ENCODE measurements at regions not wholly inside any gene's neighbourhood (a gene's known extent, or its start where the extent isn't known, plus 50 kb on each side); places are given as distances from the start of the nearest gene placed in this dataset.

GRCh38 chr16:76748461-76749348, 442.3 kb upstream of the MON1B start:
- Histone ChIP-seq H3K4me1 (ENCODE audit: insufficient read depth) (peaks cover 5% of the 10 kb centered on the region), H3K36me3 (replicated peaks; ENCODE audit: insufficient read depth, low read depth) (no peaks in the 10 kb centered on the region), H3K79me2 (no peaks in the 10 kb centered on the region), H4K20me1 (ENCODE audit: insufficient read depth, poor library complexity, severe bottlenecking) (no peaks in the 10 kb centered on the region), H3K27me3 (no peaks in the 10 kb centered on the region), H3K4me3 (no peak overlapping the region), H2AFZ (no peak overlapping the region), H3K4me2 (no peak overlapping the region), H3K9me3 (ENCODE audit: low read depth) (no peaks in the 10 kb centered on the region), H3K27ac (no peak overlapping the region), H3K9me2 (replicated peaks; ENCODE audit: insufficient read depth) (no peaks in the 10 kb centered on the region)
- no peak for DNase-seq (ENCODE audit: low spot score)
- 67% methylated on average over 3 of the region's 3 CpGs for WGBS (ENCODE audit: low lambda C conversion rate, missing lambda C conversion rate)
- TF ChIP-seq EZH2phosphoT487 (IDR thresholded peaks at IDR 0.05; ENCODE audit: low read depth, severe bottlenecking, unreplicated experiment), result no peak

DNA sequence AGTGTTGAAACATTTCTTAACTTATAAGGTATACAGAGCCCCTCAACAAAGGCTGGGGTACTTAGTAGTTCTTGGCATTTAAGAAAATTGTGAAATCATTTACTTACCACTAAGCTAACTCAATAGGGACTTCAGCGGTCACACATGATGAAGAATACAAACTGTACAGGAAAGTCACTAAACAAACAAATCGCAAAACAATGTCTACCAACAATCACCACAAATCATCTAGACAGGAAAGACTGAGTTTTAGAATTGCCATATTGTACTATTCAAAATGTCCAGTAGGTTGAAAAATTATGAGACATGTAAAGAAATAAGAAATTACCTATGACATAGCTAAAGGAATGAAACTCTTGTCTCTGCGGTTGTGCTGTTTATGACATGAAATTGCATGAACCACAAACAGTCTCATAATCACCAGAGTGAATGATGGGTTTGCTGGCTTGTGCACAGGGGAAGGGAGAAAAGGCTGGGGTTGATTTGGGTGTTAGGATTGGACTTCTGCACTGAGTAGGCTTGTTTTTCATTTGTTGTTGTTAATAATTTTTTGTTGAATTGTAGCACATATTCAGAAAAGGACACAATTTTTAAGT, 441.1 kb upstream of the MON1B start:
- DNase-seq (ENCODE audit: low spot score), result no peak
- Histone ChIP-seq H3K4me1 (ENCODE audit: insufficient read depth) (peaks cover 5% of the 10 kb centered on the region), H3K4me3 (no peak overlapping the region), H3K79me2 (no peaks in the 10 kb centered on the region), H3K27me3 (no peaks in the 10 kb centered on the region), H3K36me3 (replicated peaks; ENCODE audit: insufficient read depth, low read depth) (no peaks in the 10 kb centered on the region), H4K20me1 (ENCODE audit: insufficient read depth, poor library complexity, severe bottlenecking) (no peaks in the 10 kb centered on the region), H3K4me2 (no peak overlapping the region), H3K9me2 (replicated peaks; ENCODE audit: insufficient read depth) (no peaks in the 10 kb centered on the region), H3K27ac (no peak overlapping the region), H2AFZ (no peak overlapping the region), H3K9me3 (ENCODE audit: low read depth) (no peaks in the 10 kb centered on the region)
- WGBS (ENCODE audit: low lambda C conversion rate, missing lambda C conversion rate), result 74% methylated on average over 3 of the region's 3 CpGs
- TF ChIP-seq EZH2phosphoT487 (IDR thresholded peaks at IDR 0.05; ENCODE audit: low read depth, severe bottlenecking, unreplicated experiment) (no peak), CTCF (IDR thresholded peaks at IDR 0.05; ENCODE audit: poor library complexity) (no peak), EZH2 (IDR thresholded peaks at IDR 0.05; ENCODE audit: borderline replicate concordance) (no peak)

- TF ChIP-seq EZH2phosphoT487 (IDR thresholded peaks at IDR 0.05; ENCODE audit: low read depth, severe bottlenecking, unreplicated experiment), result no peak
- no peak for TF ChIP-seq EZH2 (IDR thresholded peaks at IDR 0.05; ENCODE audit: borderline replicate concordance)
- TF ChIP-seq CTCF (IDR thresholded peaks at IDR 0.05; ENCODE audit: poor library complexity), result no peak
- no peaks in the 10 kb centered on the region for H3K9me3 ChIP-seq (ENCODE audit: low read depth)
- H3K27me3 ChIP-seq, result no peaks in the 10 kb centered on the region
- DNase-seq (ENCODE audit: low spot score), result no peak
- WGBS (ENCODE audit: low lambda C conversion rate, missing lambda C conversion rate), result 86% methylated on average over 3 of the region's 3 CpGs
- no peak overlapping the region for H3K4me3 ChIP-seq
- no peaks in the 10 kb centered on the region for H3K36me3 ChIP-seq (replicated peaks; ENCODE audit: insufficient read depth, low read depth)
- no peak overlapping the region for H3K27ac ChIP-seq
- H3K79me2 ChIP-seq, result no peaks in the 10 kb centered on the region
- no peak overlapping the region for H3K4me2 ChIP-seq
- H3K9me2 ChIP-seq (replicated peaks; ENCODE audit: insufficient read depth), result no peaks in the 10 kb centered on the region
- H4K20me1 ChIP-seq (ENCODE audit: insufficient read depth, poor library complexity, severe bottlenecking), result no peaks in the 10 kb centered on the region
- H2AFZ ChIP-seq, result no peak overlapping the region
- no peaks in the 10 kb centered on the region for H3K4me1 ChIP-seq (ENCODE audit: insufficient read depth)
Observed at GRCh38 chr16:76755496-76755895, 435.5 kb upstream of the MON1B start.

GRCh38 chr16:76756423-76756822, 434.6 kb upstream of the MON1B start:
- Histone ChIP-seq H3K4me1 (ENCODE audit: insufficient read depth) (no peaks in the 10 kb centered on the region), H3K4me3 (no peak overlapping the region), H3K4me2 (no peak overlapping the region), H3K9me3 (ENCODE audit: low read depth) (no peaks in the 10 kb centered on the region), H4K20me1 (ENCODE audit: insufficient read depth, poor library complexity, severe bottlenecking) (no peaks in the 10 kb centered on the region), H2AFZ (no peak overlapping the region), H3K27ac (no peak overlapping the region), H3K36me3 (replicated peaks; ENCODE audit: insufficient read depth, low read depth) (no peaks in the 10 kb centered on the region), H3K79me2 (no peaks in the 10 kb centered on the region), H3K9me2 (replicated peaks; ENCODE audit: insufficient read depth) (no peaks in the 10 kb centered on the region), H3K27me3 (no peaks in the 10 kb centered on the region)
- DNase-seq (ENCODE audit: low spot score), result no peak
- TF ChIP-seq EZH2 (IDR thresholded peaks at IDR 0.05; ENCODE audit: borderline replicate concordance), result no peak
- no peak for TF ChIP-seq CTCF (IDR thresholded peaks at IDR 0.05; ENCODE audit: poor library complexity)
- no peak for TF ChIP-seq EZH2phosphoT487 (IDR thresholded peaks at IDR 0.05; ENCODE audit: low read depth, severe bottlenecking, unreplicated experiment)

Data from hepatocyte (in vitro differentiated cells).